KG1 (cell line): ENCODE measurements at regions not wholly inside any gene's neighbourhood (a gene's known extent, or its start where the extent isn't known, plus 50 kb on each side); places are given as distances from the start of the nearest gene placed in this dataset.
A peak's percentile ranks its signal among the peaks of the same experiment; 100 is the strongest.

Experiments
- DNase-seq: peaks from one replicate; lab custom pipeline; 2025; lab: John Stamatoyannopoulos, UW

DNA sequence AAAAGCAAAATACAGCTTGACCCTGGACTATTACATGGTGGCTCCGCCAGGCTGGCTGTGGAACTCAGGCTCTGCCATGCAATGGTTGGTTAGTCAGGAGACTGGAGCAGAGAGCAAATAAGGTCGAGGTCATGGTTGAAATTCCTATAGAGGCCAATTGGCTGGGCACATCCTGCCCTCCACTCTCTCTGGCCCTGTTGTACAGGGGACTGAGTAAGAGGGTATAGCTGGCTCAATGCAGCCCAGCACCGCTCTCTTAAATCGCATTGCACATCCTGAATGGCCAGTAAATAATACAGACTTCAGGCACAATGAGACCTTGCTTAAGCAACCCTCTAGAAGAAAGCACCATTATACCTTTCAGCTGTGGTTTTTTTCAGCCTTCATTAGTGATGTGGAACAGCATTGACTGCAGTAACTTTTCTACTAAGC is 59.3 kb upstream of the PPP2R5A start:
- DNase-seq, result no peak

DNA sequence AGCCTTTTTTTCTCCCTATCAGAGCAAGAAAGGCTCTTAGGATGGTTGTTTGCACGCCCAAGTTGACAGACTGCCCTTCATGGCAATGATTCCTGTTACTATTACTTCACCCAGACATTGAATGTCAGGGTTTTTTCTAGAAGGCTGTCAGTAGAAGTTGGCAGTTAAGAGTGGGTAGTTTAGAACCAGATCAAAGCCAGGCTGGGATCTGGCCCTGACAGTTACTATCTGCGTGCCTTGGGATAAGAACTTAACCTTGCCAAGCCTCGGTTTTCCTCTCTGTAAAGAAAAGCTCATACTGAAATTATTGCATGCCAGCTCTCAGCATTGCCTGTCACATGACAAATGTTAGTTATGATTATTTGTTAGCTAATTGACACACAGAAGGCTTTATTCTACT is 58.7 kb upstream of the PPP2R5A start:
- no peak for DNase-seq

DNA sequence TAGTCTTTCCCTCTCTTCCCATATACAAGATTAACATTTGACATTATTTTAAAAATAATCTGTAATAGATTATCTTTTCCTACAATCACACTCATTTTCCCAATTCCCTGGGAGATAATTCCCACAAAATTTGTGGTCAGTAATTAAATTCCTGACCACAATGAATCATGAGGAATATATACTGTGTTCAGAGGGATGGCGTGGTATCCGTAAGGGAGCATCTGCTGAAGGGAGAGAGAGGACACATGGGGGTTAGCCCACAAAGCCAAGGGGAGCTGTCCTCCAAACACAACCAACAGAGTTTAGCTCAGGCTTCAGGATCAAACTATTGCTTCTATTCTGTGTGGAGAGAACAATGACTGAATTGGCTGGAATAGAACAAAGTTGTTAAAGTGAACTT is 57.1 kb upstream of the PPP2R5A start:
- DNase-seq, result no peak

DNA sequence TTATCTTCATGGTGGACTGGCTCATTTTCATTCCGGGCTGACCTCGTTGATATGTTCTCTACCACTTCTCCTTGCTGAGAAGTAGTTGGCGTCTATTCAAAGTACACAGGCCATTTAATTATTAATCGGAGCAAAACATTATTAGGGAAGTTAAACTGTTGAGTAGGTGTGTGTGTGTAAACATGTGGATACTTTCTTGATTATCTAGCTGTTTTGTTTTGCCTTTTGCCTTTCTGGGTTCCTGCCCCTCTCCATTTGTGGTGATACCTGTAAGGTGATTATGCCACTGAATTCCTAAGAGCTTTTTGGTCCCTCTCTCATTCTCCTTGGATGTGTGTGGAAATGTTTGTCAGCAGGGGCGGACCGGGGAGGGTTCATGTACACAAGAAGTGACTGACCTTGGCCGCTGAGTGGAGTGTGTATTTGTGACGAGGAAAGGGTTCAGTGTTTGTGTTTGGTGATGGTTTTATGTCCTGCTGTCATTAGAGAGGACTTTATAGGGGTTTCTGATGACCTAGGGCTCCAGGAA is 56.6 kb upstream of the PPP2R5A start:
- DNase-seq, result no peak

DNA sequence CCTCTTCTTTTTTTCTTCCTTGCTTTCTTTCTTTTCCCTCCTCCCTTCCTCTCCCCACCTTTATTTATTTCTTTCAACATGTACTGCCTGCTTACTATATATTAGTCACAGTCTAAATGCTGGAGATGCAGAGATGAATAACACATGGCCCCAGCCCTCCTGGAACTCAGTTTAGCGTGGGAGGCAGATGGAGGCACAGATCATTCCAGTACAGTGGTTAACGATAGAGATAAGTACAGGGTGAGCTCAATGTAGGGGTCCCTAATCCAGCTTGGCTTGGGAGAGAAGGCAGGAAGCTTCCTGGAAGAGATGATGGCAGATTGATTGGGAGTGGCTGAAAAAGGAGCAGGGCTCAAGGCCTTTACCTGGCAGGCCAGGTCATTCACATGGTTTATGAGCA is 55.6 kb upstream of the PPP2R5A start:
- no peak for DNase-seq

DNA sequence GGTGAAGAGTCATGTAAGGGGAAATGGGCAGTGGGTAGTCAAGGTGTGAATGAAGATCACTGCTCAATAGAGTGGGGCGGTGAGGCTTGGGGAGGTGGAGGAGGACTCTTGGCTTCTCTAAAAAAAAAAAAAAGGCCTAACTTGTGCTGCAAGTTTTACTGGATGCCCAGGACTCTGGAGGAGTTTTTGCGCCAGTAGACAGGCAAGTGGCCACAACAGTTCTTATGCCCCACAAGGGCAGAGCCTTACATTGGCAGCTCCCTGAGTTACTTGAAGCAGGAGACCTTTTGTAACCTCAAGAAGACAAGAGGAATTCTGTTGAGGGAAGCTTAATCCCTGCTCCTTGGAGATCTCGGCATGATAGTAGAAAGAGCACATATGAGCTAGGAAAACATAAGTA is 54.9 kb upstream of the PPP2R5A start:
- no peak for DNase-seq

DNA sequence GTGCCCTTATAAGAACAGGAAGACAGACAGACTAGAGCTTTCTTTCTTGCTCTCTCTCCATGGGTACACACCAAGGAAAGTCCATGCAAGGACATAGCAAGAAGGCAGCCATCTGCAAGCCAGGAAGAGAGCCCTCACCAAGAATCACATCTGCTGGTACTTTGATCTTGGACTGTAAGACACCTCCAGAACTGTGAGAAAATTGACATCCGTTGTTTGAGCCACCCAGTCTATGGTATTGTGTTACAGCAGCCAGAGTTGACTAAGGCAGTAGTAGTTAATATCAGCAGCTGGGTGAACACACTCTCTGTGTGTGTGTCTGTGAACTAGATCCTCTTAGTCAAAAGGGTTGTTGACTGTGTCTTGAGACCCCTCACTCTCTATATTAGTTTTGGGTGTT is 53.8 kb upstream of the PPP2R5A start:
- no peak for DNase-seq

DNA sequence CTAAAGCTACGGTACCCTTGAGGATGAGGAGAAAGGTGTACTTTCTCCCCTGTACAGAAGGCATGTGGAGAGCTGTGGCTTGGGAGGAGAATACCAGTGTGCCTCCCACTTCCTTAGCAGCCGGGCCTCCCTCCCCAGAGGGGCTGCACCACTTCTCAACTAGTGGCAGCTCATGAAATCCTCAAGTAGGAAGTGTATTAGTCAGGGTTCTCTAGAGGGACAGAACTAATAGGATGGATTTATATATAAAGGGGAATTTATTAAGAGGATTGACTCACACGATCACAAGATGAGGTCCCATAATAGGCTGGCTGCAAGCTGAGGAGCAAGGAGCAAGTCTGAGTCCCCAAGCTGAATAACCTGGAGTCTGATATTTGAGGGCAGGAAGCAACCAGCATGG is 53.1 kb upstream of the PPP2R5A start:
- DNase-seq, result peak; percentile 12

DNA sequence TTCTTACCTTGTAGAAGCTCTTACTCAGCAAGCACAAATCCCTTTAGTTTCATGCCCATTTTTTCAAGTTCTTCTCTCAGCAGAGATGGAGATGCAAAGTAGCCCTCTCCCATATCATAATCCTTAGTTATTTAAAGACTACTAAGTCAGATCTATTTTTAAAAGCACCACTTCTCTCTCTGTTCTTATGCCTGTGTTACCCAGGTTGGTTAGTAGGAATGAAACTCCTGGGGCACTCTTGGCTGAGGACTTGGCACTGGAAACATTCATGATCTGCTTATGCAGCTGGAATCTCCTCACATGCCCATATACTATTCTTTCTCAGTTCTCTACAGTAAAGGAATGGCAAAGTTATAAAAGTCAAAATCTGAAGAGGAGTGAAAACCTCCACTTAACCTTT is 51.9 kb upstream of the PPP2R5A start:
- no peak for DNase-seq

DNA sequence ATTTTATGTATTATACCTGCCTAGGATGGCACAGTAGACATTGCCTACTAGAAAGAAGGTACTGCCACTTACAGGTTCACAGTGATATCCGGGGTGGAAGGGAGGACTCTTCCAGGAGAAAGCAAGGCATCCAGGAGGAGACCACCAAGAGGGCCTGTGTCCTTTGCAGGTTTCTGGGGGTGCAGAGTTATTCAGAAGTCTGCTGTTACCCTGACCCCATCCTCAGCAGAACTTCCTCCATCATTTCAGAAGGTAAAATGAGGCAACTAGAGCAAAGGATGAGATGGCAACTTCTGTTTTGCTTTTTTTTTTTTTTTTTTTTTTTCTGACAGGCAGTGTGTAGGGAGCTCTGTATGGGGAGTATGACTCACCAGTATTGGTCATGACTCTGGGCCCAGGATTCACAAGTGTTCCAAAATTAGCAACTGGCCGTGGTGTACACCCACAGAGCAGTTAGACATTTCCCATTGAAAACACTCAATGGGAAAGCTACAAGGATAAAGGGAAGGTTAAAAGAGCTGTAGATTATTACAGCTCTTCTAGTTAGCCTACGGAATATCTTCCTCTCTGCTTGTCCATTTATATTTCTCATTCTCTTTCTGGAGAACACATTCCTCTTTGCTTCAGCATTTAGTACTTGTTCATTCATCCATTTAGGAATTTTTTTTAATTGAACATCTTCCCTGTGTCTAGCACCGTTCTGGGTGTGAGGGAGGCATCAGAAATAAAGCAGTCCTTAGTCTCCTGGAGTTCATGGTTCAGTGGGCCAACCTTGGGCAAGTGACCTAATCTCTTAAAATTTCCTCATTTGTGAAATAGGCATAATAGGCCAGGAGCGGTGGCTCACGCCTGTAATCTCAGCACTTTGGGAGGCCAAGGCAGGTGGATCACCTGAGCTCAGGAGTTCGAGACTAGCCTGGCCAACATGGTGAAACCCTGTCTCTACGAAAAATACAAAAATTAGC is 50.5 kb upstream of the PPP2R5A start:
- DNase-seq, result no peak
